ENCODE measurements at regions not wholly inside any gene's neighbourhood (a gene's known extent, or its start where the extent isn't known, plus 50 kb on each side); places are given as distances from the start of the nearest gene placed in this dataset.

GRCh38 chr1:29809446-29810120 is 573.3 kb downstream of the PTPRU start:
- no peak for TF ChIP-seq GATA3 (IDR thresholded peaks at IDR 0.05; ENCODE audit: low read depth, low read length)
- no peak for TF ChIP-seq GATA2 (IDR thresholded peaks at IDR 0.05; ENCODE audit: low read depth, low read length)

All from SH-SY5Y (cell line).